NB4 (cell line): ENCODE measurements at regions not wholly inside any gene's neighbourhood (a gene's known extent, or its start where the extent isn't known, plus 50 kb on each side); places are given as distances from the start of the nearest gene placed in this dataset.

Source experiments
- DNase-seq: peaks from one replicate; pipeline ENCODE4 v3.0.0; 2010; ENCODE audit warnings: low read depth
- H3K4me3 ChIP-seq: one replicate; pipeline ENCODE4 v1.5.1; 2011; ENCODE audit warnings: mild to moderate bottlenecking, low read depth, low read length, moderate library complexity
- CTCF ChIP-seq: IDR thresholded peaks from one replicate; pipeline ENCODE4 v1.5.1; 2012; ENCODE audit warnings: low read depth, low read length
- MAX ChIP-seq: IDR thresholded peaks from 2 replicates; pipeline ENCODE4 v1.6.1; 2011; ENCODE audit warnings: low read depth, low read length
- MYC ChIP-seq: IDR thresholded peaks from 2 replicates; pipeline ENCODE4 v1.6.1; 2011; ENCODE audit warnings: low read depth, low read length
- POLR2A ChIP-seq: IDR thresholded peaks from 2 replicates; pipeline ENCODE4 v1.6.1; 2011; ENCODE audit warnings: mild to moderate bottlenecking; ENCODE audit not compliant: insufficient read length; ENCODE audit errors: extremely low read depth

- no peak for DNase-seq
- no peak for TF ChIP-seq MYC
- no peak for TF ChIP-seq POLR2A
- TF ChIP-seq MAX, result no peak
- TF ChIP-seq CTCF, result no peak
- no peak overlapping the region for H3K4me3 ChIP-seq
Measured at GRCh38 chr15:94080989-94081605, 150.3 kb upstream of the MCTP2 start.

- TF ChIP-seq MAX (no peak), MYC (no peak), CTCF (no peak), POLR2A (no peak)
- no peak overlapping the region for H3K4me3 ChIP-seq
- DNase-seq, result peak; percentile 38
Measured at GRCh38 chr15:94080416-94080815, 150.9 kb upstream of the MCTP2 start.

- no peak for TF ChIP-seq POLR2A
- no peak for TF ChIP-seq MYC
- TF ChIP-seq CTCF, result no peak
- TF ChIP-seq MAX, result no peak
- no peak for DNase-seq
- no peak overlapping the region for H3K4me3 ChIP-seq
Measured at GRCh38 chr15:94079968-94080367, 151.4 kb upstream of the MCTP2 start.

GRCh38 chr15:94079459-94079858 is 151.9 kb upstream of the MCTP2 start:
- no peak for DNase-seq
- no peak overlapping the region for H3K4me3 ChIP-seq
- TF ChIP-seq MAX, result no peak
- TF ChIP-seq MYC, result no peak
- no peak for TF ChIP-seq POLR2A

GRCh38 chr15:94077938-94078337 is 153.4 kb upstream of the MCTP2 start:
- TF ChIP-seq MYC (no peak), CTCF (no peak), POLR2A (no peak), MAX (no peak)
- H3K4me3 ChIP-seq, result no peak overlapping the region

GRCh38 chr15:94075349-94075748 is 156.0 kb upstream of the MCTP2 start:
- DNase-seq, result no peak
- TF ChIP-seq MYC, result no peak

More at GRCh38 chr15:94077938-94078337, 153.4 kb upstream of the MCTP2 start:
- no peak for DNase-seq

More at GRCh38 chr15:94075349-94075748, 156.0 kb upstream of the MCTP2 start:
- no peak overlapping the region for H3K4me3 ChIP-seq
